ENCODE measurements at regions not wholly inside any gene's neighbourhood (a gene's known extent, or its start where the extent isn't known, plus 50 kb on each side); places are given as distances from the start of the nearest gene placed in this dataset.

DNA sequence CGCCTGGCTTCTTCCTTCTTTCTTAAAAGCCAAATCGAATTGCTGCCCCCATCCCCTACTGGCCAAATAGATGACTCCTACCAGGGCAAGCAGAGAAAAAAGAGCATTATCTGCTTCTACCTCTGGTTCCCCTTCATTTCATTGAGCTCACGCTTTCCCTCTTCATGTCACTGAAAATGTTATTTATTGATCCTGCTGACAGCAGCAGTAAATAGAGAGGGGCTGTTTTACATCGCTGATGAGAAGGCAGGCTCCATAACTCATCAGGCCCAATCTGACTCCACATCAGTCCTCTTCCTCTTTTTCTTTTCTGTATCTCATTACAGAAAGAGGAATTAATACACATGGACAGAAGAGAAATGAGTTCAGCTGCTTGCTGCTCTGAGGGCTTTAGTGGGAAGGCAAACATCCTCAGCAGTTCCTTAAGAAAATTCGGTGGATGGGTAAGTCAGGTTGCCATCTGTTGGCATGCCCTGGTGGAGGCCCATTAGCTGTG lies 904.1 kb downstream of the KCNMA1 start:
- DNase-seq = no peak

DNA sequence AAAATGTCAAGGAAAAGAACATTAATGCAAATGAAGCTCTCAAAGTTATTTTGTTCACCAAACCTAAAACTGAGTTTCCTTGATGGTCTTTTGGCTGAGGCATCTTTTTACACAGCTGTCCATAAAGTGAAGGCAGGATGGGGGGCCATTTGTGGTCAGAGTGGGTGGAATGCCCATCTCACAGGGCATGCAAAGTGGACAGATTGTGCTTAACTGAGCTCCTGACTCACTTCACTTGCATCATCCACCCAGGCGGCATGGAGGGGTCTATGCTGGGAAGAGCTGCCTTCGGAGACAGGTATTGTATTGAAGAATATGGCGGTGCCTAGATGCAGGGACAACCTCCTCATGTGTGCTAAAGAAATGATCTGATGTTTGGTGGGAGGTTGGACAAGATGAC lies 905.3 kb downstream of the KCNMA1 start:
- no peak for DNase-seq

DNA sequence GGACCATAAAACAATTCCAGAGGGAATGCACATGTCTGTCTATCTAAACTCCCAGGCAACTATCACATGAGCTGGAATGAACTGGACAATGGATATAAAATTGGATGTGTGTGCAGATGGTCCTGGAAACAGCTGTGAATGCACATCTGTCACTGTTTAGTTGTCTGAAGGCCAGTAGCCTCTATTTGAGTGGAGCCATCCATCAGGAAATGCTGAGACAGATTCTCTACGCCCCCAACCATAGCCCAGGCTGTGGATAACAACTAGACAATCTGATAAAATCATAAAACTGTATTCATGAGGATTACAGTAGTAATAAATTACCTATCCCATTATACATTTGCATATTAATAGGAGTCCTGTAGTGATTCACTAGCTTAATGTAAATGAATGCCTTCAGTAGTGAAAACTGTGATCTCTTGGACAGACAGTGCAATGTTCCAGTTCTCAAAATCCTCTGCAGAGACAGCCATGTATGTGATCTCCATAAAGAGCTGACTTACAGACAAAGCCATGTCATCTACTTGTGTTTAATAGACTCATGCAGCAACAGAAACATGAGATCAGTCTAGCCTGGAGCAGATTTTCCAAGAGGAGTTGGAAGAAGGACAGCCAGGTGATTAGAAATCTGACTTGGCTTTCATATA lies 907.6 kb downstream of the KCNMA1 start:
- no peak for DNase-seq

DNA sequence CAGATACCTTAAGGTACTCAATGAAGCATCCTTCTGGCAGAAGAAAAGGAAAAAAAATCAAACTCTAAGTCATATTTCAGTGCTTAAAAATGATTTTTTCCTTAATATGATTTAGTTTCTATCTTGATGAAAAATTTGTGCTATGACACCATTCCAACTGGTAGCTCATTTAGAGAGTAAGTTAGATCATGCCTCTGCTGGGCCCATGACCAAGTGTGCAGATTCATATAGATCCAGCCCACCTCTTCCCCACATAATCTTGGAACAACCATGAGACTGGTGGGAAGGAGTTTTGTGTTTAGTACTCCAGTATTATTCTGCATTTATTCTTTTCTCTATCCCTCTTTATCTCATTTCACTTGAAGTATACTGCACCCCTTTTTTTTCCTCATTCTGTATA lies 908.3 kb downstream of the KCNMA1 start:
- DNase-seq = no peak

DNA sequence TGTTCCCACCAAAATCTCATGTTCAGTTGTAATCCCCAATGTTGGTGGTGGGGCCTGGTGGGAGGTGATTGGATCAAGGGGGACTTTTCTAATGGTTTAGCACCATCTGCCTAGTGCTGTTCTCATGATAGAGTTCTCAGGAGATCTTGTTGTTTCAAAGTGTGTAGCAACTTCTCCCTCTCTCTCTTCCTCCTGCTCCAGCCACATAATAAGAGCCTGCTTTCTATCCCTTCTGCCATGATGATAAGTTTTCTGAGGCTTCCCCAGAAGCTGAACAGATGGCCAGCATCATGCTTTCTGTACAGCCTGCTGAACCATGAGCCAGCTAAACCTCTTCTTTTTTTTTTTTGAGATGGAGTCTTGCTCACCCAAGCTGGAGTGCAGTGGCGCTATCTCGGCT lies 910.6 kb downstream of the KCNMA1 start:
- no peak for DNase-seq

DNA sequence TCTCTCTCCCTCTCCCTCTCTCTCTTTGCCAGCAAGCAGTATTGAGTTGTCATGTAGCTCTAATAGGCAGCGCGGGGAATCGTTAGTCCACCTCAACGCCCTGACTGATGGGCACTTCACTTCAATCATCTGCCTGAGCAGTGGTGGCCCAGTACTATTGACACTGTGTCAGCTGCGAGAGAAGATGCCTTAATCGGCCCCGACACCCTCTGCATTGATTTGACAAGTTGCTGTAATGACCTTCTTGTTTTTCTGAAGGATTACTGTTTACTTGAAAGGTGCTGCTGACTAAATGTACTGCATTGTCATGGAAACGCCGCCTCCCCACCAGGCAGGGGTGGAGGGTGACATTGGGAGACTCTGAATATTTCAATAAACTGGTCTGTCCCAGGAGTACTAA lies 913.8 kb downstream of the KCNMA1 start:
- DNase-seq = no peak

DNA sequence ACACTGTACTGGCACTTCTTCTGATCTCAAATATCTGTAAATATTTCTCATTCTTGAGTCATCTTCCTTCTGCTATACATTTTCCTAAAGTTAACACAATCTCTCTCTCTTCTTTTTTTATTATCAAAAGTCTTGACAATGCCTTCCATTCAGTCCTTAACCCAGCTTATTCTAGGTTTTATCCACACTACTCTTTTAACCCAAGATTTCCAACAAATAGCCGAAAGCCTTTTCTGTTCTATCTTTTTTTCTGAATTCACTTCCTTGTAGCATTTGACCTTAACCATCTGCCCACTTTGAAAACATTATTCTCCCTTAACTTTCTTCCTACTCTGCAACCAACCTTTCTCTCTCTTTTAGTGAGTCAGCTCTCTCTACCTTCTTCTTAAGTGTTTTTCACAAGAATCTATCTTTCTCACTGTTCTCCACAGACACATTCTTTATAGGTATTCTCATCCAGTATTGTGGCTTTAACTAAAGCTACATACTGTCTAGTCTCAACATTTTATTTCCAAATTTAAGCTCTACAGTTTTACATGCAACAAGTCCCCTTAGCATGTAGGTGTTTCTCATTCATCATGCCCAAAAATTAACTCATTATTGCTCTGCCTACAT lies 915.6 kb downstream of the KCNMA1 start:
- DNase-seq = no peak

DNA sequence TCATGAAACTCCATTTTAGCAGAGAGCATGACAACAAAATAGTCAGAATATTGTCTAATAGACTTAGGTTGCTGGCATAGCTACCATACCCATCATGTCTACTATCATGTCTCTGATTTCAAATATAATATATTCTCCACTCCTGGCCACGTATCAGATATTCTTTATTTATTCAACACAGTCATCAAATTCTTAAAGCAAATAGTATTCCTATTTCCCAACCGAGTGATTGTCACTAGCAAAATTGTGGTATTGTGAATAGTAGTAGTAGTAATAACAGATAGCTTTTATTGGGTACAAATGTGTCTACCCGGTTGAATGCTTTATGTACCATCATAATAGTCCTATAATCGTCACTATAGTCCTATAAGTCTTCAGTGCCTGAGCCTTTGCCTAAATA lies 918.6 kb downstream of the KCNMA1 start:
- DNase-seq = no peak

DNA sequence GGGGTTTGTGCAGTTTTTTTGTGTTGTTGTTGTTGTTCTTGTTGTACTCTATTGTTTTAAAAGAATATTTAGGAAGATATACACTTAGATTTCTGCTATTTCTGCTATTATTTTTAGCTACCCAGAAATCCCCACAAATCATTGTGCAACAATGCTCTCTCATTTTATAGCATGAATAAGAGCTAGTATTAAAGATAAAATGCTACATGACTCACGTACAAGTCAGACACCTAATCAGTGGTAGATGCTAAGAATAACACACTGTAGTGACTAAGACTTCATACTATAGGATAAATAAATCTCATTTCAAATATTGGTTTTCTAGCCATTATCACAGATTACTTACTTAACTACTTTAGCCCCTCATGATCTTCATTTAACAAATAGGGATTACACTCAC lies 920.5 kb downstream of the KCNMA1 start:
- no peak for DNase-seq

DNA sequence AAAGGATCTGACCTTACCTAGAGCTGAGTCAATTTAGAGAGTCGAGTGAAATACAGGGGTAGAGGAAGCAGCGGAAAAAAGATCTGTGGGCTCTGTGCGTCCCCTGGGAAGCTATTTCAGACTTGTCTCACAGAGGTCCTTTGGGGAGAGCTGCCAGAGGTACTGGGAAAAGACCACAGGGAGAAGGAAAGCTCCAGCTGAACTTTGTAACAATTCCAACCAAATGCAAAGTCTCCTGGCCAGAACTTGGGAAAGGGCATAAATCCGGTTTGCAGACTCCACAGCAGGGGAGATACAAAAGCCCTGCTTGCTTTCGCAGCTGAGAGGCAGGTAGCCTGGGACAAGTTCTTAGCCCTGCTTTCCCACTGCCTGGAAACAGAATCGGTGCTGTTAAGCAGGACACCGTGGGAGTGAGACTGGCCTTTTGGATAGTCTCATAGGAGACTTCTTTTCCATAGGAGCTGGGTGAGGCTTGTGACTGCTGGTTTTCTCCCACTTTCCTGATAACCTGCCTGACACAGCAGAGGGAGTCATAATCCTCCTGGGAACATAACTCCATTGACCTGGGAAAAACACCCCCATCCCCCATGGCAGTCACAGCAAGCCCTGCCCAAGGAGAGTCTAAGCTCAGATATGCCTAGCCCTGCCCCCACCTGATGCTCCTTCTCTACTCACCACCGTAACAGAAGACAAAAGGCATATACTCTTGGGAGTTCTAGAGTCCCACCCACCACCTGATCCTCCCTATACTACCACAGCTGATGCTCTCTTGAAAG lies 926.2 kb downstream of the KCNMA1 start:
- no peak for DNase-seq

DNA sequence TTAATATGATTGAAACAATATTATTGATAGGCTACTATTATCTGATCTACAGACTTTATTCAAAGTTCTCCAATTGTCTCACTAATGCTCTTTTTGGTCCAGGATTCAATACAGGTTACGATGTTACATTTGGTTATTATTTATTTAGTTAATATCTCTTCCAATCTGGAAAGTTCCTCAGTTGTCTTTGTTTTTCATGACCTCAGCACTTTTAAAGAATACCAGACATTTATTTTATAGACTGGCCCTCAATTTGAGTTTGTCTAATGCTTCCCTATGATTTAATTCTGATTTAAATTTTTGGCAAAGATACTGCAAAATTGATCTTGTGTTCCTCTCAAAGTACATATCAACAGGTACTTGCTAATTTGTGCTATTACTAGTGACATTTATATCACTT lies 937.4 kb downstream of the KCNMA1 start:
- DNase-seq = no peak

DNA sequence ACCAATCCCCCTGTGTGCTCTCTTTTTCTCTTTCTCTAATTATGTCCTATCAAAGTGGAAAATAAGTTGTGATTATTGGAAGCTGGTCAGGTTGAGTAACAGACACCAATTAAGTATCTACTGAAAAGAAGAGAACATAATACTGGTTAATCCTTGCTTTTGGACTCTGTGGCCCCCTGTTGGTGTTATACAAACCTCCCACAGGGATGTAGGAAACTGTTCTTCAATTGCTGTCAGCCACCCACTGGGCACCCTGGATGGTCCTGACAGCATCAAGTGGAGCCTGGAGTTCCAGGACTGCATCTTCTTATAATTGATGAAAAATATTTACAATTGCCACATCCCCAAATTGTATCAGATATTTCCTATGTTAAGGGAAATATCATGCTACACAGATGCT lies 939.7 kb downstream of the KCNMA1 start:
- DNase-seq = no peak

DNA sequence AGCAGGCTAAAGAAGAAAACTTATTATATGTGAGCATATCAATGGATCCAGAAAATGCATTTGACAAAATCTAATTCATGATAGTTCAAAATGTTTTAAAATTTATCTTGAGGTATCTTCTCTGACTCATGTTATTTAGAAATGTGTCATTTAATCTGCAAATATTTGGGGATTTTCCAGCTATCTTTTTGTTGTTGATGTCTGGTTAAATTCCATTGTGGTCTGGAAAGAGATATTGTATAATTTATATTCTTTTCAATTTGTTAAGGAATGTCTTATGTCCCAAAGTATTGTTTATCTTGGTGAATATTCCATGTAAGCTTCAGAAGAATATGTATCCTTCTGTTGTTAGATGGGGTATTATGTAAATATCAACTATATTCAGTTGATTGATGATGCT lies 942.5 kb downstream of the KCNMA1 start:
- no peak for DNase-seq

DNA sequence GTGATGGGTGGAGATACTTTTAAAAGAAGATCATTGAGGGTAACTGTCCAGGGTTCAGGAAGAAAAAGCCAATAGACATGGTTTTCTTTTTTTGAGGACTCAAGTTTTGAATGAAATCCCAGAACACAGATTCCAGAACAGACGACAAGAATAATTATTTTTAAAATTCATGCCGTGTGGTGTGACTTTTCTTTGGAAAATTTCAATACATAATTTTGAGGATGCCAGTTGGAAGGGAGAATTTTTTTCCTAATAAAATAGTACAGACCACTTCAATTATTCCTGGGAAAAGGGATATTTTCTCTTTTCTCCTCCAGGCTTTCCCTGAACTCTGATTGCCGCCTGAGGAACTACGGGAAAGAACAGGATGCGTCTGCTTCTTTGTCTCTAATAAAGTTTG lies 951.4 kb downstream of the KCNMA1 start:
- DNase-seq = no peak

DNA sequence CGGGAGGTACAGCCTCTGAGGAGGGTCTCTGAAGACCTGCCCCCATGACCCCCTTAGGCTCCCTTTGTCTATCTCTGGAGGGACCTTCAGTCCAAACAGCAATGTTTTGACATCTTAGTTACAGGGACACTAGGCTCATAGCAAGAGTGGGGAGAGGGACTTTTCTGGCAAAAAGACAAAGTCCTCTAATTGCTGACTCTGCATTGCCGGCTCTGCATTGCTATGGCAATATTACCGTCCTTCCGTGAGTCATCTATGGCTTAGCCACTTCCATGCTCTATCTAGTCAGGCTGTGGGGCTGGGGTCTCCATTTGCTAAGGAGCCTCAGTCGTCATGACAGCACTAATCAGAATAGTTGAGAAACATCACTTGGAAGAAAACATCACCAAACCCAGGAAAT lies 952.6 kb downstream of the KCNMA1 start:
- DNase-seq = no peak

DNA sequence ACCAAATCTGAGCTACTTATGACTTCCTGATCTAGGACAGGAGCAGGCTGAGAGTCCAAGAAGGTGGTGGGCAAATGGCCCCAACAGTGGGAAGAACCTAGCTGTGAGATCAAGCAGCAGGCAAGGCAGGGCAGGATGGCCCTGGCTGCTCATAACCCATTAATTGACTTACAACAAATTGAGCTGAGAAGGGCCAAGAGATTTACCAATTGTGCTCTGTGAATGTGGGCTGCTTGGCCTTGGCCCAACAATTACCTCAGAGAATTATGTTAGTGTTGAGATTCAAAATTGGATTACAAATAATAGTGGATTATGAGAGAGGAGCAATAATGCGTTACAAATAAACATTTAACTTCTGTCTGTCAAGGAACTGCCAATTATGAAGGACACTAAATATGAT lies 956.5 kb downstream of the KCNMA1 start:
- no peak for DNase-seq

DNA sequence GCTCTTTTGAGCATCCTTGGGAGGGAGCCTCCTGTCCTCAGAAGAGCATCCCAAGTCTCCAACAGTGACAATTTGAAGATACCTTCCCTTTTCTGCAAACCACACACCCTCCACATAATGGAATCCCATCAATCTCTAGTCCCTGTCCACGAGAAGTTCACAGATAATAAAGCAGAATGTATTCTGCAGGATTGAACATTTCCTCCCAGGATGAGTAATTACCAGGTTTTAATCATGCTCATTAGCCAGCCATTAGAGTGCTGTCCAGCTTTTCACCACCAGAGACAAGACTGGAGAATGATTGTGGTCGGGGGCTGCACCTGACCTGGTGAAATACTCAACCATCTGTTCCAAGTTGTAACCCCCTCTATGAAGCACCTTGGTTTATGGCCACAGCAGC lies 958.6 kb downstream of the KCNMA1 start:
- DNase-seq = no peak

DNA sequence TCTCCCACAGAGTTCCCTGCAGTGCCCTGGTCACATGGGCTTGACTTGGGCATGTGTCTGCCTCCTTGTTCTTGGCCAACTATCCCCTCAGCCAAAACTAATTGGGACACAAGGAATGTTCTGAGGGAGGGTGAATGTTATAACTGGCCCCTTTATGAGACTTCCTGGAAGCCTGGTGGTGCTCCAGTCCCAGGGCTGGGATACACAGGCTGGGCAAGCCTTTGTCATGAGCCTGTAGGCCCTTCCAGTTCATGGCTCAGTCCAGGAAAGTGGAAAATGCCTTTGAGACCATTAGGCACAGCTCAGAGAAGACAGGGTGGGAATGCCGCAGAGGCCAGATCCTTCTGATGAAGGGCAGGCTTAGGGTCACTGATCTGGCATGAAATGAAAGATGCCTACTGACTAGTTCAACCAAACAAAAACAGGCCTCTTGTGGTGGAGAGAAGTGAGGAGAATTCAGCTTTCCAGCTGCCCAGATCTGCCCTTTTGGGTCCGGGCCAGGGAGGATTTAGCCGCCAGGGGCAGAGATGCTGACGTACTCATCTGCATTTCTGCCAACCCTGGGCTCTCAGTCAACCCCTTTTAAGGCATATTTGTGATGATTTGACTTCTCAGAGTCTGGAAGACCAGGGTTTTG lies 961.5 kb downstream of the KCNMA1 start:
- no peak for DNase-seq

DNA sequence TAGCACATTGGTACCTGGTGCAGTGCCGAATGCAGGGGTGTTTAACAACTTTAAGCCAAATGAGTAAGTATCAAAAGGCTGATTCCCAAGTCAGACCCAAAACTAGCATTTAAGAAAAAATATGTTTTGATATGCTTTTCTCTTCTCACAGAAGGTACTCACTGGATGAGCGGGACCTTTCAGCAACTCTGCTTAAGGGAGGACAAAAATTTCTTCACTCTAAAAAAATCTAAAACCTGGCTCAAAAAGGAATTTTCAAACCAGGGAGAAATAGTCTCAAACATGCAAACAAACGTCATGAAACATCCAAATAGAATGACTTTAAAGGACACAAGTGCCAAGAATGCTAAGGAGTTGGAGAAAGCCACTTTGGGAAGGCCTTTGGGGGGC lies 962.1 kb downstream of the KCNMA1 start:
- no peak for DNase-seq

DNA sequence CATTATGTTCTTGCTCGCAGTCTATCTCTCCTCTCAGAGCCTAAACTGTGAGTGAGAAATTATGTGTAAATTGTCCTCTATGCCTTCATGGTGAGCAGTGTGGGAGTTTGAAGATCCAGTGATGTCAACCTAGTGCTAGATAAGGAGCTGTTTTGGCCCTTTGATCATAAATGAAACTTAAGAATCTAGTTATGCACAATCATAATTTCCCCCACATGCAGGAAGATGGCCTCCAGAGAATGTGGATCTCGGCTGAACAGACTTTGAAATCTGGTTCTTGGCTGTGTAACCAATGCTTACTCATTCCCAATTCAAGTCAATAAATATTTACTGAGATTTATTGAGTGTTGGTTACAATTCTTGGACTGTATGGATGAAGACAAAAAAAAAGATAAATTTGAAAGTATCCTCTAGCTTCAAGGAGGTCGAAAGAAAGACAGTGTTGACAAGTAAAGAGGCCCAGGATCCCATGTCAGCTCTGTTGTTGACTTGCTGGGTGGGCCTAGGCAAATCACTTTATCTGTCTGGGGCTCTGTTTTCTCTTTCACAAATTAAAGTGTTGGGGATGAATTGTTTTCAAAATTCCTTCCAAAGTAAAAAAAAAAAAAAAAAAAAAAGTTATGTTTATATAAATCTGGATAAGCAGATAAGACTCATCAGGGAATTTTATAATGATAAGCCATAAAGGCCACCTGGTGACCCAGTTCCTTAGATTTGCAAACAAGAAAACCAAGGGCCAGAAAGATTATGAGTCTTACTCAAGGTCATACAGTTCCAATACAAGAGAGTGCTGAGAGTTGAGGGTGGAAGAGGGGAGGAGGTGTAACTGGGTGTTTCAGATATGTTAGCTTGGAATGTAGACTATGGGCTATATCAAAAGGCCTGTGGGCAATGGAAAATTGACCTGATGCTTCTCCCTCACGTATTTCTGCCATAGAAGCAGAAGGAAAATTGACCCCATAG lies 969.9 kb downstream of the KCNMA1 start:
- no peak for DNase-seq

DNA sequence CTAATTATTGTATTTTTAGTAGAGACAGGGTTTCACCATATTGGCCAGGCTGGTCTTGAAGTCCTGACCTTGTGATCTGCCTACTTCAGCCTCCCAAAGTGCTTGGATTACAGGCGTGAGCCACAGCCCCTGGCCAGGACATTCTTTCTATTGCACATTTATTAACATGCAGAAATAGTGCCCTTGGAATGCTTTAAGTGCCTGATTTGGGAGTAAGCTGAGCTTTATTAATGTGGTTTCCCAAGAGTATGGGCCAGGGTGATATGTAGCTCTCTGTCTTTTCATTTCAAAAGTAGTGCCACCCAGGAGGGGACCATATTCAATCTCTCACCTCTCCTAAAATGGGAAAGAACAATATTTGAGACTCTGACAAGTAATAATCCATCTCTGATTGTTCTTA lies 970.7 kb downstream of the KCNMA1 start:
- no peak for DNase-seq

DNA sequence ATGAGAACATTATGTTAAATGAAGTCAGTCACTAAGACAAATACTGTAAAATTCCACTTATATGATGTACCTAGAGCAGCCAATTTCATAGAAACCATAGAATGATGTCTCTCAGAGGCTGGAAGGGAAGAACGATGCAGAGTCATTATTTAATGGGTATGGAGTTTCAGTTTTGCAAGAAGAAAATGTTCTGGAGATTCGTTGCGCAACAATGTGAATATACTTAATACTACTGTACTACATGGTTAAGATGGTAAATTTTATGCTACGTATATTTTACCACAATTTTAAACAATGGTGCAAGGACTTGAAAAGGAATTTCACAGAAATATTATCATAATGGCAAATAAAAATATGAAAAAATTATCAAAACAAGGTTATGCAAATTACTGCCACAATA lies 972.6 kb downstream of the KCNMA1 start:
- no peak for DNase-seq

Measured in activated CD4-positive, alpha-beta T cell treated with anti-CD3 and anti-CD28 coated beads, Interleukin-2, amount 50 U/mL, for 16 hours (primary cell).